DMS 273 treated with DMSO at 0.1 percent for 48 hours (cell line): ENCODE measurements at regions not wholly inside any gene's neighbourhood (a gene's known extent, or its start where the extent isn't known, plus 50 kb on each side); places are given as distances from the start of the nearest gene placed in this dataset.

Experiments used
- DNase-seq: peaks from one replicate; lab custom pipeline; 2025; lab: John Stamatoyannopoulos, UW

DNA sequence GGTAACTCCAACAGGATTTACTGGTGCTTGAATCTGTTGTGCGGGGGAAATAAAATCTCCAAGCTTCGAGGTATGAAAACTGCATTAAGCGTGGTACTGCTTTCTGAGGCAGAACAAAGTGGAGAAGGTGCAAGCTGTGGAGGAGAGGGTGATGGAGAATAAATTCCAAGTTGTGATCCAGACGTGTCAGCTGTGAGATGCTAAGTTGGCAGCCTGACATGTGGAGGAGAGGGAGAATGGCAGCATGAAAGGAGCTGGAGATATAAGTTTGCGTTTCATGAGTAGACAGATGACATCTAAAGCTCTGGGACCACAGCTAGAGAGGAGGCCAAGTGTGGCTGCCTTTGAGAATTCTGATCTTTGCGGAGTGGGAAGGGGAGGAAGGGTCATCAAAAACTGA is 411.8 kb downstream of the FBXO15 start:
- no peak for DNase-seq

DNA sequence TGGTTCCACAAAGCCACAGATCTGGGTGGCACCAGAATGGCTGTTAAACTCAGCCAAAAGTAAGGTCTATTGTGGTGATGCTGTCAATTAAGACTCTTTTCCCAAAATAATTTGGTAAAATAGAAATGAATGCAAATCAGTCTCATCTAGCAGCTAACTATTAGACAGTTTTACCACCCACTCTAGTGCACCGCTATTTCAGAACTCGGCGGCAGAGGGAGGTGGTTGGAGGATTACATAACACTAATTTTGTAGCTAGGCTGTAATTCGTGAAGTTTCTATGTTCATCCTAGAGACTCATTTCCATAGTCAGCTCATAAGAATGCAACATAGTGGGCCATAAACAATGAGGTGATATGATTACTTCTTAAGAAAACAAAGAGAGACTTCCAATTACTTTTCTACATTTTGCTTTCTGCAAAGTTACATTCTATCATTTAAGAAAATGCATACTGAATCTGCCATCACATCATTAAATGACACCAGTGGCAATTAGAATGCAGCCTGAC is 413.8 kb downstream of the FBXO15 start:
- DNase-seq, result no peak

DNA sequence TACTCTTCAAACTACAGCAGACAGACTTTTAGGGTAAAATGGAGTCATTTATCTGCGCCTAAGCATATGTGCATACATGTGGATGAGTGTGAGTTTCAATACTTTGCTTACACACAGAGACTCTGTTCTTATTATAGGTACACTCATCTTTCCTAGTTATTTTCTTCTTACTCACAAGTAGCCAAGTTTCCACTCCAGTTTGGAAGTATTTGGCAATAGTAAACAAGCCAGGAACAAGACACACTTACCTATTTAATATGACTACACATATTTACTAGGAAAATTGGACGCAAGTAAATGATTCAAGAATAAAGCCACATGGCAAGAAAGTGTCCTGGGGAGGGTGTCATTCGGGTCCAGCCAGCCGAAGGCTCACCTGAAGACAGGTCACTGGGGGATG is 414.3 kb downstream of the FBXO15 start:
- DNase-seq, result no peak

DNA sequence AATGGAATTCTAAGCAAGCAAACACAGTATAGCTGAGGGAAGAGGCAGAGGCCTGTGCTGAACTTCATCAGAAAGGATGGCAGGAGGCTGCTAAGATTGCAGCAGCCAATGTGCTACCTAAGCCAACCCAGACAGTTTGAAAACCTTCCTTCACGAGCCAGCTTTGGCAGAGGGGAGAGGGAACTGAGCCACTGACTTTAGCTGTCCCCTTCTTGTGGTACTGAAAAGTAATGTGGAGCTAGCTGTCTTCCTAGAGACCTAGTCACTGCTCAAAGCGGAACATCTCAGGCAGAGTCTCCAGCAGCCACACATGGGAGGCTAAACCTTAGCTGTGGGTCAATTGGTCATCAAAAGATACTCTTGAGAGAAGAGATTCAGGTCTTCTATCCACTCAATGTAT is 419.0 kb downstream of the FBXO15 start:
- no peak for DNase-seq

DNA sequence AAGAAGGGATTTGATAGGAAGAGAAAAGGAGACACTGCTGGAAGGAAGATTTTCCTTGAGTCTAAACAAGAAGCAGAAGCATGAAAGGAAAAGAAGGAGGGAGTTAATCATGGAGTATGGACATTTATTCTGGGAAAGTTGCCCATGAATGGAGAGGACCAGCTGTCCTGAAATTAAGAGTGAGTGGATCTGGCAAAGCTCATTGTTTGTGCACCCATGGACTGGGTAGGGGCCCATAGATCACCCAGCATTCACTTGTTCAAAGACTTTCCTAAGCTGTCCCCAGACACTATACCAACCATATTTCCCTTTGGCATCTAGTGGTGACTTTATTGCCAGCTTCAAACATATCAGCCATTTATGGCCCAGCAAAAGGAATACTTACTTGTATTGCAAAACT is 422.7 kb downstream of the FBXO15 start:
- DNase-seq, result peak; percentile 2

DNA sequence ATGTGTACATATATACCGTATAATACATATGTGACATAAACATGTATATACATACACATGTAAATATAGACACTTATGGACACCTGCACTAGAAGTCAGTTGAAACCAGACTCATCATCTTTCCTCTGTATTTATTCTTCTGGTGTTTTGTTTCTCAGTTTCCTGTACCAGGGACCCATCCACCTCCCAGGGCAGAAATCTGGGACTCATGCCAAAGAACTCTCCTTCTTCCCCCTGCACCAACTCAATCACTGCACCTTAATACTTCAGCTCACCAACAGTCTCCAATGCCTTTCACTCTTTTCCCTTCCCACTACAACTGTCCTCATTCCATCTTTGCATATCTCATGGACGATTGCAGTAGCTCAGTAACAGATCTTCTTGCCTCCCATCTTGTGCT is 428.0 kb downstream of the FBXO15 start:
- no peak for DNase-seq

DNA sequence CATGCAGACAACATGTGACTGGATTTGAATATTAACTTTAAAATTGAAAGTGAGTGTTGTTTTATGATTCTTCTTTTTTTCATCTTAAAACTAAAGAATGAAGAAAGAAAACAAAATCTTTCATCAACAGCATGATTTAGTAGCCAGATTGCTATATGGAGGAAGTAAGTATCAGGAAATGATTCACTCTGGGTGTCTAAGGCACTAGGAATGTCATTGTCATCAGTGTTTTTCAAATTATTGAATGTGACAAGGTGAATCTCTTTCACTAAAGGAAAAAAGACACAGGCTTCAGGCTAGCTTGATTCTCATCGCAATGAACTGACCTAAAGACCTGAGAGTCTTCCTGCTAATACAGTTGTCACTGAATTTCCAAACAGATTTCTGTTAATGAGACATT is 430.1 kb downstream of the FBXO15 start:
- no peak for DNase-seq

DNA sequence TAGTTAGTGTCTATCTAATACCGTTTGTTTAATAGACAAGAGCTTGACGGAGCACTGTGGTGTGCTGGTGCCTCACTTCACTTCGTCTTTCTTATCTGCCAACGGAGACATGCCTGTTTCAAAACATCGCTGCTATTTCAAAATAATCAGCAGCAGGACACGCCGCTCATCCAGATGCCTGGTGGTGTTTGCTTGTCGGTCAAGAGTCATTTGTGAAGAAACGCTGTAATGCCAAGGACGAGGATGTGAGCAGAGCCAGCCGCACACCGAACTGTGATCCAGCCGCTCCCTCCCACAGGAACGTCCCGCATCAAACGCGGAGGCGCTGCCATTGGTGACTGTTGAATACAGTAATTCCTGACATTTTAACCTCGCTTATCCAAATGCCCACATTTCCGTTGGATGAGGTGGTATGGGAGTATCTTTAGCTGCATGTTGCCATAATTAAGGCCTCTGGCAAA is 432.4 kb downstream of the FBXO15 start:
- DNase-seq, result no peak

DNA sequence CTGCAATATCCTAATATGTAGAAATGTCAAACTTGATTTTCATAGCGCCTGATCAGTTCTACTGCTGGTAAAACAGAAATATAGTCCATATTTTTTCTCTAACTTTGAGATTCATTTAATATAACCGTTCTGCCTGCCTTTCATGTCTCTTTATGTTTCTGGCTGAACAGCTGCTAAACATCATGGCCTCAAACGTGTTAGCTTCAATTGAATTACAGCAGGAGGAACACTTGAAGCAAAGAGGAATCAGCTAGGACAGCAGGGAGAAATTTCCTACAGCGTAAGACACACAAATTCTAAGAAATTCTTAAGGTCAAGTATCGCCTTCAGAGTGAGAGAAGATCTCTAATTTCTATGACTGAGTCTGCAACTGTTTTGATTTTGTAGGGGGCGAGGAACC is 433.2 kb downstream of the FBXO15 start:
- no peak for DNase-seq

DNA sequence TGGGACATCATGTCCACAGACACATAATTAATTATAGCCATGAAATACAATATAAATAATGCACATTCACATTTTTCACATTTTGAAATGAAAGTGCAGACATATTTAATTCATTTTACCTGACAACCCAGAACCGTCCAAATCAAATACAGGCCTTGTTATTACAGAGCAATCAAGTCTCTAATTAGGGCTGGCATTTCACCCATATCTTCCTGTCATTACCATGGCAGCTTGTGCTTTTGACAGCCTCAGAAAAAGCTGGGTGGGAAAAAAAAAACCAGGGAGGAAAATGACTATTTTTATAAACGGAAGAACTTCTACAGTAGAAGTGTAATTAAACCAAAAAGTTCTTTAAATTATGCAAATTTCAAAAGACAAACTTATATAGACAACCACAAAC is 436.4 kb downstream of the FBXO15 start:
- DNase-seq, result no peak

DNA sequence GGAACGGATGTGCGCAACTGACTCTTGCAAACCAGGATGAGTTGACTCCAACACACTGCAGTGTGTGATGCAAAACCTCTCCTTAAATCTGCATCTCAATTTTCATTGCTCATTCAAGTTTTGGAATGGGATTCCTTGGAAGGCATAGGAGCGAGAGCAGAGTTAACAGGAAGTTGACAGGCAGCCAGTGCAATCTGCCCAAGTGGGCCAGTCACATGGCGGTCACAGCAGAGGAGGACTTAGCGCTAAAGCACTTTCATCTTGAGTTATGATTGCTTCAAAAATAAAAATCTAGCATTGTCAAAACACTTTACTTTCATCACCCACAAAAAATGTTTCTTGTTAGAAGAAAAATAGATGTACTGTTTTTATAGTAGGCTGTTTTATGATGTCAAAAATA is 439.0 kb downstream of the FBXO15 start:
- no peak for DNase-seq

DNA sequence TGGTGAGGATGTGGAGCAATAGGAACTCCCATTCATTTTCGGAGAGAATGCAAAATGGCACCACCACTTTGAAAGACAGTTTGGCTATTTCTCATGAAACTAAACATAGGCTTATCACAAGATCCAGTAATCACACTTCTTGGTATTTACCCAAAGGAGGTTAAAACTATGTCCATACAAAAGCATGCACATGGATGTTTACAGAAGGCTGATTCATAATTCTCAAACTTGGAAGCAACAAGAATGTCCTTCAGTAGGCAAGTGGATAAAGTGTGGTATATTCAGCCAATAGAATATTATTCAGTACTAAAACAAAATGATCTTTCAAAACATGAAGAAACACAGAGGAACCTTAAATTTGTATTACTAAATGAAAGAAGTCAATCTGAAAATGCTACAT is 440.6 kb downstream of the FBXO15 start:
- no peak for DNase-seq

DNA sequence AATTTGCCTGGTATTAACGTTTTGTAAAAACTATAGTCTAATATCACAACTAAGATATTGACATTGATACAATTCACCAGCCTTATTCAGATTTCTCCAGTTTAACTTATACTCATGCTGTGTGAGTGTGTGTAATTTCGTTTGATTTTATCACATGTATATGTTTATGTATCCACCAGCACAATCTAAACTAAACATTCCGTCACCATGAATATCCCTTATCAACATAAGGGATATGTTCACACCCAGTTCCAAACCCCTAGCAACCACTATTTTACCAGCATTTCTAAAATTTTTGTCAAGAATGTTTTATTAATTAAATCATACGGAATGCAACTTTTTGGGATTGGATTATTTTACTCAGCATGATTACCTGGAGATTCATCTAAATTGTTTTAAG is 450.3 kb downstream of the FBXO15 start:
- no peak for DNase-seq

DNA sequence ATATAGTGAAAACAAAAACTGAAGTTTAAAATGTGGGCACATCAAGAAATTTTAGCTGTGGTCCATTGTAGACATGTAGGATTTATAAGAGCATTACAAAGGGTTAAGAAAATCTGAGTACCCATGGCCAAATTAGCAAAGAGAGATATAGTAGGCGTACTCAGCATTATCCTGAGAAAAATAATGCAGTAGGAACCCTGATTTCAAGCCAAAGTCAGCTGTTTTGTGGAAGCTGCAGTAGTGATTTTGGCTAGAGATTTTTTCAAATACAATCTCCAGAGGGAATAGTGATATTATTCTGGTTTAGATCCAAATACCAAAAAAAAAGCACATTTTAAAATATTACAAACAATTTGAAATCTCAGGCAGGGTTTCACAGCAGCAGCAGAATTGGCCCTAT is 450.9 kb downstream of the FBXO15 start:
- DNase-seq, result no peak

DNA sequence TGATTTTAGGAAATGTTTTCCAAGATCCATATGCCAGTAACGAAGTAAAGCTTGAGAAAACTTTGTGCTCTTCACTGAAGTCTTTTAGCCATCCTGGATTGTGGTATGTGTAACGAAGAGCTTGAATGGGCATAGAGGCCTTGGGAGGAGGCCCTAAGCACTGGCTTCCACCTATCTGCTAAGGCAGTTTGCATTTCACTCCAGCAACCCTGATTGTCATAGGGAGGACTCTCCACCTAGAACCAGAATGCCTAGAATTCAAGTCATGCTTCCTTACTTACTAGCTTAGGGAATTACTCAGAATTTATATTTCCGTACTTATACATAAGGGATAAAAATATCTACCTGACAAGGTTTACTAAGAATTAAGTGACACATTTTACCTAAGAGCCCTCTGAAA is 451.5 kb downstream of the FBXO15 start:
- DNase-seq, result no peak

DNA sequence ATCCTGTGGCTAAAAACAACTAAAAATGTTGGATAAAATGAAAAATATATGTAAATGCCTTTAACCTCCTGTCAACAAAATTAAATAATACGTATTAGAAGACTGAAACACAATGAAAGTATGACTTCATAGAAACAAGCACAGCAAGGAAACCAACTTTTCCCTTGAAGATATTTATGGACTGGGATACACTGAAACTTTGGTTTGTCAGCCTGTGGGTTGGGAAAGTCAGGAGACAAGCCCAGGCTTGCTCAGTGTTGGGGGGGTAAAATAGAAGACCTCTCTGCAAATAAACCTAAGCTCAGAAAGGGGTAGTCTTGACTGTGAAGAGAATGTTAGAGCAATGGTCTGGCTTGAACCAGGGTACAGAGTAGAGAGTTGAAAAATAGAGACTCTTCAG is 454.5 kb downstream of the FBXO15 start:
- no peak for DNase-seq

DNA sequence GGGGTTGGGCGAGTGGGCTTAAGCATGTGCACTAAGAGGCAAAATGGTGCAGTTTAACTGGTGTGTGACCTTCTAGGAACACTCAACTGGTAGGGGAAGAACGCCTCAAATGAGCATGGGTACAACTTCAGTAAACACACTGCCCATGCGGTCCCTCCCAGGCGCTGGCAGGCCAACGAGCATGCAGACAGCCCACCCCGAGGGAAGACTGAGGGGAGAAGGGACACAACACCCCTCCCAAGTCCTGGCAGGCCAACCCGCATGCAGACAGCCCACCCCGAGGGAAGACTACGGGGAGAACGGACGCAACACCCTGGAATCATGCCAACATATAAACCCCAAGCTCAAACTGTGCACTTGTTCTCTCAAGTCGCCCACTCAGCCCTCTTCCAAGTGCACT is 456.0 kb downstream of the FBXO15 start:
- no peak for DNase-seq

DNA sequence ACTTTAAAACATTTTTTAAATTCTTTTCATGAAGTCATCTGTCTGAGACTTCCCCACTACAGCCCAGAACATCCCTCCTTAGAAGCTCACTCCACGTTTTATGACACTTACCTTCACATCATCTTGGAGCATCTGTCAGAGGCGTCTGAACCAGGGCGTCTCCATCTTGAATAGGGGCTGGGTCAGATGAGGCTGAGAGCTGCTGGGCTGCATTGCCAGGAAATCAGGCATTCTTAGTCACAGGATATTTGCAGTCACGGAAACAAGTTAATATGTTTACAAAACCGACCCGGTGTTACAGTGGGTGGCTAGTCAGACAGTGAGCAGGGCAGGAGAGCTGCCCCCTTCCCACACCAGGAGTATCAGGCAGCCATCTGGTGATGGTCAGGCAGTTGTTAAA is 456.5 kb downstream of the FBXO15 start:
- DNase-seq, result no peak

DNA sequence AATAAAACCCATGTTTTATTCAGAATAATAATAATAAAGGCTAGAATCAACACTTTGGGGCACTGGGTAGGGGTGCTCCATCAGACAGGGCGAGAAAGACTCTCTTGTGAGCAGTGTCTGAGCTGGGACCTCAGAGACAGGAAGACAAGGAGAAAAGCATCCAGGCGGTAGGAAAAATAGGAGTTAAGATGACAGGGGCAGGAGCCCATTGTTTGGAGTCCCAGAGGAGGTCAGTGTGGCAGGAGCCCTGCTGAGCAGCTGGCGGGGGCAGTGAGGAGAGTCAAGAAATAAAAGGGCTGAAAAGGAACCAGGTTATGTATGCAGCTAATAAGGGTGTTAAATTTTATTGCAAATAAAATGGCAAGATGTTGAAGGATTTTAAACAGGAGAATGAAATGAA is 457.4 kb downstream of the FBXO15 start:
- no peak for DNase-seq

DNA sequence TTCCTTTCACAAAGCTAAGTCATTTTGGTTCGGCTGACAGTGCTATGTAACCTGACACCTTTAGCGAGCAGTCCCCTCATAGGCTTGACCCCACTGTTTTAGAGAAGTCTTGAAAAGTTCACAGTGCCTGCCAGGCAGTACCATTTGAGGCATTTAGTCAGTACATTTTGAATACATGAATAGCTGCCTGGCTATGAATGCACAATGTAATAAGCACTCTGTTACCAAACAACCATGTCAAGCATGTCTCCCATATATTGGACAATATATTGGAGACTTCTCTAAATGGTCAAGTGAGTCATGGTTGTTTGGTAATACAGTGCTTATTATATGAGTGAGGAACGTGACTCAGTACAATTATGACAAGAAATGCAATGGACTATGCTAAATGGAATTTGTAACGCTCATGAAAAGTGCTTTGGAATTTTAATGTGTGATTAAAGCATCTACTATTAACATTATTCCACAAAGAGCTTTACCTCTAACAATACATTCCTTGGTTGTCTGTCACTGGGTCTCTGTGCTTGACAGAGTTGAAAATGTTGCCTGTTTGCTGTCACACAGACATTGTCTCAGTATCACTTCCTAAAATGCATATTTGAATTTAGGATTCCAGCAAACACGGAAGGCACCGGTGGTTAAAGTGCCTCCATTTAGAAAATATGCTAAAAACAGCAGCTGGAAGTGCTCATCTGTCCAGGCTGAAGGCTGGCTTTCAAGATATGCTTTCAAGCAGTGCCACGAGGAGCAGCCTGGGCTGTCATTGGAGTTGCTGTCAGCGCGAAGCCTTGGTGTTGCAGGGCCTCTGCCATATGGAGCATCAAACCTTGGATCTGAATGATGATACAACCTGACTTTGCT is 458.6 kb downstream of the FBXO15 start:
- DNase-seq, result no peak

DNA sequence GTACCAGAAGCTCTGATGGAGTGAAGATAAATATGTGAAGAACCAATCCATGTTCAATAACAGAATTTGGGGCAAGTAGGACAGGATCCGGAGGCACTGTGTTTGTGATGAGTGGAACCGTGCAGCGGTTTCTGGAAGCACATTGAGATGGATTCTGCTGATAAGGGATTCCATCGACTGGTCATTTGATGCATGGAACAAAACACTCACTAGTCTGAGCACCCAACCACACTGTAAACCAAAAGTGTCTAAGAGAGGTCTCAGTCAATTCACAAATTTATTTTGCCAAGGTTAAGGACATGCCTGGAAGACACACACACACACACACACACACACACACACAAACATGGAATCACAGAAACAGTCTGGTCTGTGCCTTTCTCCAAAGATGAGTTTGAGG is 459.5 kb downstream of the FBXO15 start:
- no peak for DNase-seq

DNA sequence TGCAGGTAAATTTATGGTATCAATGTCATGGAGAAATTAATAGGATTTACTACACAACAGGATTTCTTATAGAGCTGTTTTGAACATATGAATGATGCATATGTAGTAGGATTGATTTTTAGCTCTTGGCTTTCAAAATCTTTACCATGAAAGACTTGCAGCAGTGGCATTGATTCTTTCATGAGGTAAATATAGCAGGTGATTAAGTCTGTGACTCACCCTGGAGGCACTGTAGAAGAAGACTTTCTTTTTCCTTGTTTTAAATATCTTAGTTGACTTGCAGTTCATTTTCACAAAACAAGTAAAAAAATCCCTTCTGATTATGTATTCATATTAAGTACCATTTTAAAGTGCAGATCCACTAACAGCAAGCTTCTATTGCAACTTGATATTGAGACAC is 463.0 kb downstream of the FBXO15 start:
- DNase-seq, result no peak

DNA sequence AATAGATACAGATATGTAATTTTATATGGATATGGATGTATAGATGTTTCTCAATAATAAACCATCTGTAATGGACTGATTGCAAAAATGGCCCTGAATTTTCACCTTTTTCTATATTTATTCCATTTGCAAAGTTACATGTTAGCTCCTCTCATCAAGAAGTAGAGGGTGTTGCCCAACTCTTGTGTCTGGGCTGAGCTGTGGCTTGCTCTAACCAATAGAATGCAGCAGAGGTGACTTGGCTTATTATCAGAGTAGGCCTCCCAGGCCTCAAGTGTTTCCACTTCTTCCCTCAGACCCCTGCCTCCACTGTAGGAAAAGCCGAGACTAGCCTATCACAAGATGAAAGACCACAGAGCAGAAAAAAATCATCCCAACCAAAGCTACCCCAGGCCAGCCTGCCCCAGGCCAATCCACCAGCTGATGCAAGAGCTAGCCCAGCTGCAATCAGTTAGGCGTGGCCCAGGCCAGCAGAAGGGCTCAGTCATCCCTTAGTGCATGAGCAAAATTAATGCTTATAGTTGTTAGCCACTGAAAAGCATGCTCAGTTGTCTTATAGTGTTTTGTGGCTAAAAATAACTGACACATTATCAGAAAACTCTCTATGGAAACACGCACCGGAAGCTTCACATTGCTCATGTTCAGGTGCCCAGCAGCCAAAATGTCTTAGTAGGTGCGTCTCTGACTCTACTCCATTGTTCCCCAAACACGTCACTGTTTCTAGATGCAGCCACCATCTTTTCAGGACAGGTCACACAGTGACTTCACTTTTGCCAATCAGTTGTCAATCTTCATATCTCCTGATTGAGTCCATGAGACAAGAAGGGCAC is 464.0 kb downstream of the FBXO15 start:
- no peak for DNase-seq
